HEK293 (cell line): ENCODE measurements at regions not wholly inside any gene's neighbourhood (a gene's known extent, or its start where the extent isn't known, plus 50 kb on each side); places are given as distances from the start of the nearest gene placed in this dataset.

ENCODE experiments used
- ATF2 ChIP-seq: fragments of 450-650 bp; formaldehyde crosslinking; IDR thresholded peaks from 2 replicates; pipeline ENCODE4 v1.5.1; 2016; ENCODE audit warnings: missing biosample characterization, missing genetic modification characterization, low read depth
- KLF9 ChIP-seq: fragments of 450-650 bp; formaldehyde crosslinking; IDR thresholded peaks from 2 replicates; pipeline ENCODE4 v1.5.1; 2016; ENCODE audit warnings: missing biosample characterization, missing genetic modification characterization, low read depth
- TCF7L2 ChIP-seq: IDR thresholded peaks from 2 replicates; pipeline ENCODE4 v1.6.1; 2011; ENCODE audit warnings: low read depth, mild to moderate bottlenecking, inconsistent platforms, low read length, moderate library complexity, borderline replicate concordance
- TSHZ1 ChIP-seq: fragments of 450-650 bp; formaldehyde crosslinking; IDR thresholded peaks from 2 replicates; pipeline ENCODE4 v1.5.1; 2016; ENCODE audit warnings: missing biosample characterization, missing genetic modification characterization, borderline replicate concordance
- ZBTB11 ChIP-seq: fragments of 450-650 bp; formaldehyde crosslinking; conservative IDR thresholded peaks from 2 replicates; pipeline ENCODE4 v1.5.1; 2016; ENCODE audit warnings: low read depth, missing biosample characterization, missing genetic modification characterization
- ZNF155 ChIP-seq: fragments of 450-650 bp; formaldehyde crosslinking; IDR thresholded peaks from 2 replicates; pipeline ENCODE4 v1.5.1; 2016; ENCODE audit warnings: missing biosample characterization, missing genetic modification characterization
- ZNF169 ChIP-seq: fragments of 450-650 bp; formaldehyde crosslinking; IDR thresholded peaks from 2 replicates; pipeline ENCODE4 v1.5.1; 2016; ENCODE audit warnings: missing biosample characterization, missing genetic modification characterization
- ZNF274 ChIP-seq, 2 experiments: fragments of 200-500 bp in 1 of 2; fragments of 450-650 bp in 1 of 2; sonication (Bioruptor generic) in 1 of 2; formaldehyde crosslinking in 1 of 2; IDR thresholded peaks; 2 replicates each; pipeline versions ENCODE4 v1.5.1 to v1.6.1; 2014 to 2016; ENCODE audit warnings: borderline replicate concordance in 1 of 2, inconsistent platforms in 1 of 2, low read length in 1 of 2, missing biosample characterization in 1 of 2, missing genetic modification characterization in 1 of 2
- ZNF629 ChIP-seq: fragments of 450-650 bp; formaldehyde crosslinking; IDR thresholded peaks from 2 replicates; pipeline ENCODE4 v1.5.1; 2017; ENCODE audit warnings: missing biosample characterization, missing genetic modification characterization
- TF ChIP-seq, protein P1 (sequence below): fragments of 450-650 bp; formaldehyde crosslinking; IDR thresholded peaks from 2 replicates; pipeline ENCODE4 v1.5.1; 2016; ENCODE audit warnings: missing biosample characterization, missing genetic modification characterization

DNA sequence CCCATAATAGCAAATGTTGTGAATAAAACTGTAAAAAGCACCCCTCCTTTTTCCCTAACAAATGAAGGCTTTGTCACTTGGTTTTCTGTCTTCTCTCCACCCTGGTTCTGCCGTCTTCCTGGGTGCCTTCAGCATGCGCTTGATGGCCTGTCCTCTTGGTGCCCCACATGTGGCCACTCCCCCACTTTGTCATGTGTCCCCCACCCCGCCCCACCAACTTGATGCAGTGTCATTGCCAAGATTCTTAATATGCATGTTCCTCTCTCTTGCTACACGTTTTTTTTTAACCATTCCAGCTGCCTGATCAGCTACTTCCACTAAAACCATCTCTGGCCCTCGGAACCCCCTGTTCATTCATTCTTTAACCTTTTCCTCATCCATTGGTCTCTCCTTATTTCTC, 340.3 kb downstream of the QKI start:
- TF ChIP-seq TSHZ1 (tag by site-specific recombination) (no peak), ZNF274 (IDR thresholded peaks at IDR 0.05; ENCODE audit: low read length) (no peak), ZNF274 (tag by site-specific recombination; IDR thresholded peaks at IDR 0.05; ENCODE audit: borderline replicate concordance) (no peak), ZBTB11 (tag by site-specific recombination) (no peak), TCF7L2 (no peak), ATF2 (no peak), ZNF155 (tag by site-specific recombination) (no peak), ZNF629 (tag by site-specific recombination) (no peak), ZNF169 (no peak), KLF9 (tag by site-specific recombination) (no peak)
- TF ChIP-seq, protein P1, sequence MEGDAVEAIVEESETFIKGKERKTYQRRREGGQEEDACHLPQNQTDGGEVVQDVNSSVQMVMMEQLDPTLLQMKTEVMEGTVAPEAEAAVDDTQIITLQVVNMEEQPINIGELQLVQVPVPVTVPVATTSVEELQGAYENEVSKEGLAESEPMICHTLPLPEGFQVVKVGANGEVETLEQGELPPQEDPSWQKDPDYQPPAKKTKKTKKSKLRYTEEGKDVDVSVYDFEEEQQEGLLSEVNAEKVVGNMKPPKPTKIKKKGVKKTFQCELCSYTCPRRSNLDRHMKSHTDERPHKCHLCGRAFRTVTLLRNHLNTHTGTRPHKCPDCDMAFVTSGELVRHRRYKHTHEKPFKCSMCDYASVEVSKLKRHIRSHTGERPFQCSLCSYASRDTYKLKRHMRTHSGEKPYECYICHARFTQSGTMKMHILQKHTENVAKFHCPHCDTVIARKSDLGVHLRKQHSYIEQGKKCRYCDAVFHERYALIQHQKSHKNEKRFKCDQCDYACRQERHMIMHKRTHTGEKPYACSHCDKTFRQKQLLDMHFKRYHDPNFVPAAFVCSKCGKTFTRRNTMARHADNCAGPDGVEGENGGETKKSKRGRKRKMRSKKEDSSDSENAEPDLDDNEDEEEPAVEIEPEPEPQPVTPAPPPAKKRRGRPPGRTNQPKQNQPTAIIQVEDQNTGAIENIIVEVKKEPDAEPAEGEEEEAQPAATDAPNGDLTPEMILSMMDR: no peak
